Parathyroid adenoma (tissue), 2 donors: ENCODE measurements at regions not wholly inside any gene's neighbourhood (a gene's known extent, or its start where the extent isn't known, plus 50 kb on each side); places are given as distances from the start of the nearest gene placed in this dataset.

Source experiments
- H2AFZ ChIP-seq: fragments of 300-600 bp; sonication (generic); one replicate; pipeline ENCODE4 v1.7.0; 2017; ENCODE audit warnings: antibody characterized with exemption, mild to moderate bottlenecking
- H3K27ac ChIP-seq: fragments of 300-600 bp; sonication (generic); one replicate; pipeline ENCODE4 v1.7.0; 2017
- H3K27me3 ChIP-seq: fragments of 300-600 bp; sonication (generic); one replicate; pipeline ENCODE4 v1.7.0; 2017; ENCODE audit warnings: low read length; ENCODE audit not compliant: control insufficient read depth, insufficient read depth
- H3K36me3 ChIP-seq: fragments of 300-600 bp; sonication (generic); one replicate; pipeline ENCODE4 v1.7.0; 2017; ENCODE audit warnings: low read length; ENCODE audit not compliant: control insufficient read depth, insufficient read depth
- H3K4me1 ChIP-seq: fragments of 300-600 bp; sonication (generic); one replicate; pipeline ENCODE4 v1.7.0; 2017; ENCODE audit warnings: control low read depth
- H3K4me2 ChIP-seq: fragments of 300-600 bp; sonication (generic); one replicate; pipeline ENCODE4 v1.7.0; 2017; ENCODE audit warnings: low read length
- H3K4me3 ChIP-seq: fragments of 300-600 bp; sonication (generic); one replicate; pipeline ENCODE4 v1.7.0; 2017; ENCODE audit warnings: low read depth, low read length
- H3K79me2 ChIP-seq: fragments of 300-600 bp; sonication (generic); one replicate; pipeline ENCODE4 v1.7.0; 2017; ENCODE audit warnings: control low read depth
- H3K9ac ChIP-seq: fragments of 300-600 bp; sonication (generic); one replicate; pipeline ENCODE4 v1.7.0; 2017; ENCODE audit warnings: mild to moderate bottlenecking
- H3K9me3 ChIP-seq: fragments of 300-600 bp; sonication (generic); one replicate; pipeline ENCODE4 v1.7.0; 2017; ENCODE audit warnings: low read length; ENCODE audit not compliant: control insufficient read depth
- CTCF ChIP-seq: fragments of 300-600 bp; sonication (generic); IDR thresholded peaks from one replicate; pipeline ENCODE4 v1.7.0; 2017; ENCODE audit warnings: antibody characterized with exemption, mild to moderate bottlenecking
- donor health status: primary hyperparathyroidism.

DNA sequence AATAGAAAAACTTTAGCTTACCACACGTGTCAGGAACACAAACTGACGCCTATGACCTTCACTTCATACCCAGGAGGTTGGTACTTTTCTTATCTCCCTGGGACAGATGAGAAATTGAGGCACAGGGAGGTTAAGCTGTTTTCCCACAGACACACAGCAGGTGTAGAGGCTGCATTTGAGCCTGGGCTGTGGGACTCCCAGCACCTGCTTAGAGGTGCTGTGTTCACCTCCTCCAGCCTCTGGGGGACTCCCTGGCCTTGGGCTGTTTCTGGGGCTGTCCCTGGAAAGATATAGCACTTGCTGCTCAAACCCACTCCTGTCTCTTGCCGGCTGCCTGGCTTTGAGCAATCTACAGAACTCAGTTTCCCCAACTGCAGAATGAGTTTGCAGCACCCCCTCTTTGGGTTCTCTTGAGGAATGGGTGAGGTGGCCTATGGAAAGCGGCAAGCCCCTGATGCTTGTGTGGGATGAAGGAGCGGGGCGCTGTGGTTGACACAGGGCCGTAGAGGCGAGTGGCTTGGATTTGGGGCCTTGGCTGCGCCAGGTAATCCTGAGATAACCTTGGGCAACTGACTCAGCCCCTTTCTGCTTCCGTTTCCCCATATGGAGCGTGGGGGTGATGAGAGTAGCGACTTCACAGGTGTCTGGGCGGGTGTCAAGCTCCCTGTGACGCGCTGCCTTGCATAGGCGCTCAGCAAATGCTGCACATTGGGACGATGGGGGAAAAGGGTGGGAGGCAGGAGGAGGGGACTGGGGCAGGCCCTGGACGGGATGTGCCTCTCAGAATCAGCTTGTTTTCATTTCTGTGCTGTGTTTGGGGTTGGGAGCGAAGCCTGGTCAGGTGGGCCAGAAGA is 104.5 kb upstream of the CIBAR2 start:
- H3K4me2 ChIP-seq, result no peak overlapping the region
- H2AFZ ChIP-seq, result no peak overlapping the region
- H3K36me3 ChIP-seq, result no peaks in the 10 kb centered on the region
- no peak for TF ChIP-seq CTCF
- H3K4me3 ChIP-seq, result no peak overlapping the region
- no peak overlapping the region for H3K9ac ChIP-seq
- no peaks in the 10 kb centered on the region for H3K9me3 ChIP-seq
- H3K27ac ChIP-seq, result no peak overlapping the region
- H3K79me2 ChIP-seq, result peaks cover 27% of the 10 kb centered on the region
- H3K4me1 ChIP-seq, result peaks cover 14% of the 10 kb centered on the region
- H3K27me3 ChIP-seq, result no peaks in the 10 kb centered on the region

- H3K27me3 ChIP-seq, result no peaks in the 10 kb centered on the region
- no peaks in the 10 kb centered on the region for H3K9me3 ChIP-seq
- TF ChIP-seq CTCF, result no peak
- peak overlapping the region; percentile 62 for H3K27ac ChIP-seq
- peak overlapping the region; percentile 60 for H3K4me2 ChIP-seq
- peak overlapping the region; percentile 6 for H3K4me3 ChIP-seq
- peak overlapping the region; percentile 44 for H2AFZ ChIP-seq
- H3K9ac ChIP-seq, result no peak overlapping the region
- H3K4me1 ChIP-seq, result peaks cover 19% of the 10 kb centered on the region
- peaks cover 16% of the 10 kb centered on the region for H3K79me2 ChIP-seq
- no peaks in the 10 kb centered on the region for H3K36me3 ChIP-seq
Observed at GRCh38 chr16:85220125-85220839, 108.0 kb upstream of the CIBAR2 start.

DNA sequence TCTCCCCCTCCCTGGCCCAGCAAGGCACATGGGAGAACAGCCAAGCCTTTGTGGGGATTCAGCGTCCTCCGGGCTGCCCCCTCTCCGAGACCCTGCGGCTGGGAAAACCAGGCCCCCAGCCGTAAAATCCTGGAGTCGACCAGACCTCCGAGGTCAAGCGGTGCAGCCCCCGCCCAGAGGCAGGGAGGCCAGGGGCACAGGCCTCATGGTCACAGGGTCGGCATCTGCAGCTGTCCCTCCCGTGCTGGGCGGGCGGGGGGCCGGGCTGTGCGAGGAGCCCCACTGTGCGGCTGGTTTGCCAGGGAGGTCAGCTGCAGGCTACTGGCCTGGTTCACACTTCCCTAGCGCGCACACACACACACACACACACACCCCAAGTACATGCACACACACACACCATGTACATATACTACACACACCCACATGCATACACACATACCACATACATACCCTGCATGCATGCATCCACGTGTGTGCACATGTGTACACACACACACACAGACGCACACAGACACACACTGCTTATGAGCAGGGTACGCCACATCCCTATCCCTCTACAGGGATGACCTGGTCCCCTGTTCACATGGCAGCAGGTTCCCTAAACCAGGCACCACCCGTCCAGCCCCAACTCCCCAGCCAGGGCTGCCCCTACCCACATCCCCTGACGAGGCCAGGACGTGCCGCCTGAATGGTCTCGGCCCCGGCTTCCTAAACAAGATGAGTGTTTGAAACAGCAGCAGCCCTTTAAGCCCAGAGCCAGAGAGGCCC is 108.9 kb upstream of the CIBAR2 start:
- H3K27me3 ChIP-seq, result no peaks in the 10 kb centered on the region
- H3K4me2 ChIP-seq, result no peak overlapping the region
- no peak for TF ChIP-seq CTCF
- no peak overlapping the region for H3K9ac ChIP-seq
- peaks cover 19% of the 10 kb centered on the region for H3K4me1 ChIP-seq
- no peak overlapping the region for H2AFZ ChIP-seq
- no peaks in the 10 kb centered on the region for H3K9me3 ChIP-seq
- no peak overlapping the region for H3K27ac ChIP-seq
- H3K79me2 ChIP-seq, result peaks cover 23% of the 10 kb centered on the region
- H3K4me3 ChIP-seq, result no peak overlapping the region
- no peaks in the 10 kb centered on the region for H3K36me3 ChIP-seq

DNA sequence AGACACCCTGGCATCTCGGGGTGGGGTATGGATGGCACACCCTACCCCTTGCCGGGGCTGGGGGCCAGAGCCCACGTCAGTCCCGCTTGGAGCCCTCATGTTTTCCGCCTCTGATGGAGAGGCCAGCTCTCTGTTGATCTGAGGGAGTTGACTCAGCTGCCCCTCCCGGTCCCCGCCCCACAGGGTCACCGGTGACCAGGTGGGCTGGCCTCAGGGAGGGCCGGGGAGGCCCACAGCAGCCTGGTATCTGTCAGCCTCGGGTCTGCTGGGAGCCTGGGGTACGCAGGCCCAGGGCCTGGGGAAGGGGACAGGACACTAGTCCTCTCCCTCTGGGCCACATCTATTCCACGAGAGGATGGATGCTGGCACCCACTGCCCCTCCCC is 109.5 kb upstream of the CIBAR2 start:
- Histone ChIP-seq H3K36me3 (no peaks in the 10 kb centered on the region), H3K27ac (no peak overlapping the region)

More for the DNA sequence above, 109.5 kb upstream of the CIBAR2 start:
- Histone ChIP-seq H3K4me1 (peaks cover 19% of the 10 kb centered on the region), H3K9me3 (no peaks in the 10 kb centered on the region), H3K4me3 (no peak overlapping the region), H3K4me2 (no peak overlapping the region), H2AFZ (no peak overlapping the region), H3K9ac (no peak overlapping the region), H3K27me3 (no peaks in the 10 kb centered on the region), H3K79me2 (peaks cover 26% of the 10 kb centered on the region)
- no peak for TF ChIP-seq CTCF
